GM23248 (cell line): ENCODE measurements at regions not wholly inside any gene's neighbourhood (a gene's known extent, or its start where the extent isn't known, plus 50 kb on each side); places are given as distances from the start of the nearest gene placed in this dataset.
"Not testable (repeated sequence)": the region's sequence is repeated elsewhere in the genome, so short reads cannot be mapped to it uniquely, and the experiment has no call there.

Experiments used
- DNase-seq: peaks from one replicate; pipeline ENCODE4 v3.0.0-alpha.2; 2015
- H2AFZ ChIP-seq: fragments of 200-600 bp; sonication (generic); 2 replicates; pipeline ENCODE4 v1.6.1; 2016; ENCODE audit warnings: antibody characterized with exemption
- H3F3A ChIP-seq: fragments of 200-600 bp; sonication (generic); 2 replicates; pipeline ENCODE4 v1.6.1; 2016; ENCODE audit warnings: mild to moderate bottlenecking, antibody characterized with exemption, mixed run types; ENCODE audit not compliant: insufficient read depth
- H3K27ac ChIP-seq: fragments of 200-600 bp; sonication (generic); 2 replicates; pipeline ENCODE4 v1.5.1; 2016; ENCODE audit warnings: mild to moderate bottlenecking
- H3K27me3 ChIP-seq: fragments of 200-600 bp; sonication (generic); replicated peaks from 2 replicates; pipeline ENCODE4 v1.6.1; 2016; ENCODE audit warnings: mild to moderate bottlenecking; ENCODE audit not compliant: insufficient read depth
- H3K36me3 ChIP-seq: fragments of 200-600 bp; sonication (generic); 2 replicates; pipeline ENCODE4 v1.6.1; 2016; ENCODE audit warnings: low read depth, mild to moderate bottlenecking
- H3K4me1 ChIP-seq: fragments of 200-600 bp; sonication (generic); 2 replicates; pipeline ENCODE4 v1.6.1; 2016; ENCODE audit warnings: mild to moderate bottlenecking; ENCODE audit not compliant: insufficient read depth
- H3K4me2 ChIP-seq: fragments of 200-600 bp; sonication (generic); one replicate; pipeline ENCODE4 v1.6.1; 2016; ENCODE audit warnings: mild to moderate bottlenecking; ENCODE audit not compliant: unreplicated experiment
- H3K4me3 ChIP-seq: fragments of 200-600 bp; sonication (generic); 2 replicates; pipeline ENCODE4 v1.5.1; 2016; ENCODE audit warnings: mild to moderate bottlenecking
- H3K79me2 ChIP-seq: fragments of 200-600 bp; sonication (generic); 2 replicates; pipeline ENCODE4 v1.6.1; 2016; ENCODE audit warnings: mild to moderate bottlenecking; ENCODE audit not compliant: insufficient read depth
- H3K9ac ChIP-seq: fragments of 200-600 bp; sonication (generic); 2 replicates; pipeline ENCODE4 v1.6.1; 2016; ENCODE audit warnings: mild to moderate bottlenecking
- H3K9me2 ChIP-seq: fragments of 200-600 bp; sonication (generic); 2 replicates; pipeline ENCODE4 v1.6.1; 2016; ENCODE audit warnings: mixed run types, mild to moderate bottlenecking, moderate library complexity; ENCODE audit not compliant: insufficient read depth
- H3K9me3 ChIP-seq: fragments of 200-600 bp; sonication (generic); one replicate; pipeline ENCODE4 v1.6.1; 2017; ENCODE audit warnings: low read depth
- H4K20me1 ChIP-seq: fragments of 200-600 bp; sonication (generic); 2 replicates; pipeline ENCODE4 v1.6.0; 2016; ENCODE audit not compliant: insufficient read depth
- EZH2 ChIP-seq: fragments of 200-600 bp; sonication (generic); IDR thresholded peaks from 2 replicates; pipeline ENCODE4 v1.6.1; 2018; ENCODE audit warnings: antibody characterized with exemption, mild to moderate bottlenecking; ENCODE audit not compliant: insufficient read depth, poor library complexity, severe bottlenecking
- EZH2phosphoT487 ChIP-seq: fragments of 200-600 bp; sonication (generic); IDR thresholded peaks from 2 replicates; pipeline ENCODE4 v1.6.1; 2018; ENCODE audit warnings: antibody characterized with exemption, moderate library complexity, mild to moderate bottlenecking, low read depth; ENCODE audit not compliant: insufficient read depth
- WGBS, 2 experiments: methylation state at CpG; one replicate each; pipeline ENCODE4 v1.1.6; 2015 to 2017; ENCODE audit warnings: low lambda C conversion rate in 2 of 2, low coverage in 1 of 2; ENCODE audit errors: missing lambda C conversion rate in 2 of 2; 5-methylcytosine and 5-hydroxymethylcytosine counted together
- in situ Hi-C: fragments of 300-500 bp; cut with MboI; formaldehyde crosslinking; loops from 2 replicates; pipeline ENCODE4 v1.15.0; 2020

- H3K4me1 ChIP-seq = no peaks in the 10 kb centered on the region
- TF ChIP-seq EZH2 = no peak
- TF ChIP-seq EZH2phosphoT487 = no peak
- WGBS, 2 experiments = 7 to 17% methylated on average over 2 of the region's 2 CpGs
- H3K27me3 ChIP-seq = no peaks in the 10 kb centered on the region
- DNase-seq = no peak
- no peaks in the 10 kb centered on the region for H4K20me1 ChIP-seq
- H3K9me2 ChIP-seq = no peaks in the 10 kb centered on the region
- no peaks in the 10 kb centered on the region for H3K36me3 ChIP-seq
- no peak overlapping the region for H3K4me2 ChIP-seq
- no peaks in the 10 kb centered on the region for H3K79me2 ChIP-seq
- H3K9ac ChIP-seq = no peak overlapping the region
- in situ Hi-C loops = no loop called here
- no peak overlapping the region for H3K4me3 ChIP-seq
- no peaks in the 10 kb centered on the region for H3F3A ChIP-seq
- no peak overlapping the region for H3K27ac ChIP-seq
- H3K9me3 ChIP-seq = no peaks in the 10 kb centered on the region
- no peak overlapping the region for H2AFZ ChIP-seq
Observed at GRCh38 chr2:41326851-41327250, 721.0 kb upstream of the PKDCC start.

- Histone ChIP-seq H3F3A (no peaks in the 10 kb centered on the region), H3K4me1 (no peaks in the 10 kb centered on the region), H3K79me2 (no peaks in the 10 kb centered on the region), H3K9me2 (no peaks in the 10 kb centered on the region), H3K9ac (no peak overlapping the region), H4K20me1 (no peaks in the 10 kb centered on the region), H3K36me3 (no peaks in the 10 kb centered on the region), H3K27ac (no peak overlapping the region), H3K27me3 (no peaks in the 10 kb centered on the region), H3K4me2 (no peak overlapping the region), H3K4me3 (no peak overlapping the region), H2AFZ (no peak overlapping the region), H3K9me3 (no peaks in the 10 kb centered on the region)
- TF ChIP-seq EZH2phosphoT487 (no peak), EZH2 (no peak)
- in situ Hi-C loops = no loop called here
- WGBS, 2 experiments = 8 to 17% methylated on average over 3 of the region's 3 CpGs
- DNase-seq = no peak
Observed at GRCh38 chr2:41329040-41329439, 718.8 kb upstream of the PKDCC start.

DNA sequence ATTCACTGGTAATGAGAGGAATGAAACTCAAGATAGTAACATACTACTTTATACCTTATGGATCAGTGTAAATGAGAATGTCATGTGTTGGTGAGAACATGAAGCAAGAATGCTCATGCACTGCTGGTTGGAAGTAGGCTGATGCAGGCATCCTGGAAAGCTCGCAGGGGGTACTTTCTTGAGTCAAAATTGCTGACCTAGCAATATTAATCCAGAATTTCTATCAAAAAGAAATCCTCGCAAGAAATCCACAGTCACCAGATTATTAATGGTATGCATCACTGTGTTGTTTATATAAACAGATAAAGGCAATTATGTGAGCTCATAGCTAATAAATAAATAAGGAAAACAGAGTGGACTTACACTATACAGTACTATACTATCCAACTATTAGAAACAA is 713.7 kb upstream of the PKDCC start:
- Histone ChIP-seq H3K4me1 (no peaks in the 10 kb centered on the region), H2AFZ (no peak overlapping the region), H3K9me2 (no peaks in the 10 kb centered on the region), H3K79me2 (no peaks in the 10 kb centered on the region), H3K4me3 (no peak overlapping the region), H3K4me2 (no peak overlapping the region), H3F3A (no peaks in the 10 kb centered on the region), H3K27me3 (no peaks in the 10 kb centered on the region), H3K9me3 (no peaks in the 10 kb centered on the region), H3K27ac (no peak overlapping the region), H3K9ac (no peak overlapping the region), H4K20me1 (no peaks in the 10 kb centered on the region), H3K36me3 (no peaks in the 10 kb centered on the region)
- 34 to 47% methylated on average over 2 of the region's 2 CpGs for WGBS, 2 experiments
- DNase-seq = no peak
- in situ Hi-C loops = no loop called here
- TF ChIP-seq EZH2phosphoT487 (no peak), EZH2 (no peak)

DNA sequence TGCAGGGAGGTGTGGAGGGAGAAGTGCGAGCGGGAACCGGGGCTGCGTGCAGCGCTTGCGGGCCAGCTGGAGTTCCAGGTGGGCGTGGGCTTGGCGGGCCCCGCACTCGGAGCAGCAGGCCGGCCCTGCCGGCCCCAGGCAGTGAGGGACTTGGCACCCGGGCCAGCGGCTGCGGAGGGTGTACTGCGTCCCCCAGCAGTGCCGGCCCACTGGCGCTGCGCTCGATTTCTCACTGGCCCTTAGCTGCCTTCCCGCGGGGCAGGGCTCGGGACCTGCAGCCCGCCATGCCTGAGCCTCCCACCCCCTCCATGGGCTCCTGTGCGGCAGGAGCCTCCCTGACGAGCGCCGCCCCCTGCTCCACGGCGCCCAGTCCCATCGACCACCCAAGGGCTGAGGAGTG is 712.2 kb upstream of the PKDCC start:
- in situ Hi-C loops, H4K20me1 ChIP-seq: not testable (repeated sequence)
- 64 to 77% methylated on average over 16 to 18 of the region's 31 CpGs for WGBS, 2 experiments

DNA sequence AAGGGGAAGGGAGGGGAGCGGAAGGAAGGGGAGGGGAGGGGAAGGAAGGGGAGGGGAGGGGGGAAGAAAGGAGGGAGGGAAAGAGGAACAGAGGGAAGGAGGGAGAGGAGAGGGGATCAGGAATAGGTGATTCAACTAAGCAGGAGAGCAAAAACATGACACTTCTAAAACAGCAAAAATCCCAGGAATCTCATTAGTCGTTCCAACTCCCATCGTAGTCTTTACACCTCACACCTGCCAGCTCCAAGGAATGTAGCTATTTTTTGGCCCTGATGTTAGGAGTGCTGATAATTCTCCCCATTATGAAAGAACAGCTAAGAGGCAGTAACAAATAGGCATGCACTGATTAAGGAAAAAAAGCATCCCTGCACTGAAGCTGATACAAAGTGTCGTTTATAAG is 709.9 kb upstream of the PKDCC start:
- Histone ChIP-seq H3K36me3 (no peaks in the 10 kb centered on the region), H3K27ac (no peak overlapping the region), H3K79me2 (no peaks in the 10 kb centered on the region), H3K4me2 (no peak overlapping the region), H2AFZ (no peak overlapping the region), H3K4me3 (no peak overlapping the region), H4K20me1 (no peaks in the 10 kb centered on the region), H3F3A (no peaks in the 10 kb centered on the region), H3K9me3 (no peaks in the 10 kb centered on the region), H3K9ac (no peak overlapping the region), H3K9me2 (no peaks in the 10 kb centered on the region), H3K27me3 (no peaks in the 10 kb centered on the region), H3K4me1 (no peaks in the 10 kb centered on the region)
- no peak for DNase-seq
- in situ Hi-C loops = no loop called here
- TF ChIP-seq EZH2phosphoT487 (no peak), EZH2 (no peak)
- 9 to 28% methylated on average over 4 of the region's 4 CpGs for WGBS, 2 experiments

More for the DNA sequence above, 712.2 kb upstream of the PKDCC start:
- not testable (repeated sequence) for H2AFZ ChIP-seq, H3K9ac ChIP-seq, H3K9me3 ChIP-seq, DNase-seq, H3K9me2 ChIP-seq, H3K4me2 ChIP-seq, H3K4me1 ChIP-seq, H3K4me3 ChIP-seq, H3K36me3 ChIP-seq, H3K27me3 ChIP-seq, H3K79me2 ChIP-seq, H3F3A ChIP-seq, H3K27ac ChIP-seq
